Mesodermal cell (in vitro differentiated cells): ENCODE measurements at regions not wholly inside any gene's neighbourhood (a gene's known extent, or its start where the extent isn't known, plus 50 kb on each side); places are given as distances from the start of the nearest gene placed in this dataset.

Experiments used
- H3K27ac ChIP-seq: 2 replicates; pipeline ENCODE4 v1.7.0; 2013; ENCODE audit warnings: mild to moderate bottlenecking, low read depth, low read length, moderate library complexity; ENCODE audit not compliant: severe bottlenecking
- H3K36me3 ChIP-seq: 2 replicates; pipeline ENCODE4 v1.7.1; 2013; ENCODE audit warnings: mild to moderate bottlenecking, low read length, moderate library complexity; ENCODE audit not compliant: control insufficient read depth, insufficient read depth
- H3K4me1 ChIP-seq: one replicate; pipeline ENCODE4 v1.7.1; 2013; ENCODE audit warnings: mild to moderate bottlenecking, low read length; ENCODE audit not compliant: insufficient read depth, control insufficient read depth, poor library complexity, severe bottlenecking
- H3K4me3 ChIP-seq: 2 replicates; pipeline ENCODE4 v1.7.0; 2013; ENCODE audit warnings: low read length, control low read depth, mild to moderate bottlenecking; ENCODE audit not compliant: insufficient read depth, poor library complexity, severe bottlenecking; ENCODE audit errors: extremely low read depth
- H3K9me3 ChIP-seq: 2 replicates; pipeline ENCODE4 v1.7.1; 2013; ENCODE audit warnings: mild to moderate bottlenecking, low read length, moderate library complexity; ENCODE audit not compliant: control insufficient read depth
- WGBS, 2 experiments: methylation state at CpG; one replicate each; pipeline ENCODE4 v1.1.5; 2013; ENCODE audit warnings: missing lambda C conversion rate in 2 of 2; ENCODE audit not compliant: insufficient coverage in 2 of 2; 5-methylcytosine and 5-hydroxymethylcytosine counted together

GRCh38 chr11:27968461-27968860 is 139.5 kb downstream of the KIF18A start:
- no peak overlapping the region for H3K27ac ChIP-seq
- no peaks in the 10 kb centered on the region for H3K4me1 ChIP-seq
- H3K4me3 ChIP-seq, result no peak overlapping the region
- no peaks in the 10 kb centered on the region for H3K36me3 ChIP-seq
- H3K9me3 ChIP-seq, result no peaks in the 10 kb centered on the region
- WGBS, 2 experiments, result no CpG with 5 or more reads among the region's 2 CpGs

GRCh38 chr11:27965559-27965958 is 142.4 kb downstream of the KIF18A start:
- 84% methylated on average over 3 of the region's 3 CpGs; no CpG with 5 or more reads in 1 of the 2 experiments for WGBS, 2 experiments
- H3K9me3 ChIP-seq, result no peaks in the 10 kb centered on the region

GRCh38 chr11:27963370-27963769 is 144.6 kb downstream of the KIF18A start:
- Histone ChIP-seq H3K27ac (no peak overlapping the region), H3K9me3 (no peaks in the 10 kb centered on the region), H3K4me3 (no peak overlapping the region), H3K4me1 (no peaks in the 10 kb centered on the region), H3K36me3 (no peaks in the 10 kb centered on the region)
- WGBS, 2 experiments, result 92% methylated on average over 2 of the region's 2 CpGs; no CpG with 5 or more reads in 1 of the 2 experiments

More at GRCh38 chr11:27965559-27965958, 142.4 kb downstream of the KIF18A start:
- no peak overlapping the region for H3K4me3 ChIP-seq
- H3K36me3 ChIP-seq, result no peaks in the 10 kb centered on the region
- H3K4me1 ChIP-seq, result no peaks in the 10 kb centered on the region
- no peak overlapping the region for H3K27ac ChIP-seq

DNA sequence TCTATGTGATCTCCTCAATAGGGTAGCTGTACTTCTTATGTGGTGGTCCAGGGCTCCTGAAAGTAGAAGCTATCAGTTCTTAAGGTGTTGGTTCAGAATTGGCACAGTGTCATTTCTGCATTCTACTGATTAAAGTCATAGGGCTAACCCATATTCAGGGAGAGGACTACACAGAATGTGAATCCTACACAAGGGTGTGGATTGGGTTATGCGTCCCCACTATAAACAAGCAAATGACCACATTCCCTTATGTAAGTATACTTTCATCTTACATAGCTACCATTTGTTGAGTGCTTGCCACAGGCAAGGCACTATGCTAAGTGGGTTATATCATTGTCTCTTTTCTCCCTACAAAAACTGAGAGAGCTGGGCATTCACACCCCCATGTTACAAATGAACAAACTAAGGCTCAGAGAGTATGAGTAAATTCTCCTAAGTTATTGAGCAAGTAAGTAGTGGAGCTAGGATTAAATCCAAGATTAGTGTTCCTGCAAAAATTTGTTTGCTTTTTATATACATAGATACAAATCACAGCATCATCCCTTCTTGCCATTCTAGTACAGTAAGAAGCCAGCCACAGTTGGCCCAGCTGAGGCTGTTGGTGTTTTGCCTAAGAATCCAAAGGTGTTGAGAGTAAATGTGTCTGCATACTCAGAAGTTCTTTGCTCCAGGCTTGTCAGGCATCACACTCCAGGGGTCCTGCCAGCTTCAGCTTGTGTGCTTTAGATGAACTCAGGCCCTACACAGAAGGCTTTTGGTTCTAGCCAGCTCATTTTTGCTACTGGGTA is 157.8 kb downstream of the KIF18A start:
- Histone ChIP-seq H3K4me1 (no peaks in the 10 kb centered on the region), H3K4me3 (no peak overlapping the region), H3K36me3 (no peaks in the 10 kb centered on the region), H3K27ac (no peak overlapping the region), H3K9me3 (no peaks in the 10 kb centered on the region)
- no CpG with 5 or more reads among the region's 1 CpG for WGBS, 2 experiments

GRCh38 chr11:27945348-27945747 is 162.6 kb downstream of the KIF18A start:
- Histone ChIP-seq H3K4me1 (no peaks in the 10 kb centered on the region), H3K9me3 (no peaks in the 10 kb centered on the region)
- no CpG with 5 or more reads among the region's 1 CpG for WGBS, 2 experiments

DNA sequence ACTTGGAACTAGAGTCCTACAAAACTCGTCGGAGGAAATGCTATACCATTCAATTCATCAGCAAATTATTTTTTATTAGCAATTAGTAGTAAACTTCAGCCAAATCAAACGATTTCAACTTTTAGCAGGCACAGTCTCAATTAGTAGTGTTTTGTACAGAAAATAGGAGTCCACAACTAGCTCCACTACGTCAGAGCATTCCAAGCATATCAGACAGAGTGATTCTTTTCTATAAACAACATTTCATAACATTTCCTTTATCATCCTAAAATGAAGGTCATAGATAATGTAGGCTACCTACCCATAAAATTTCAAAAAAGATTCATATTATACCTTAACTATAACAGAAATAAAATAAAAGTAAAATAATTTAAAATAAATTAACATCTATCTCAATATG is 169.9 kb downstream of the KIF18A start:
- no peak overlapping the region for H3K27ac ChIP-seq
- H3K4me3 ChIP-seq, result no peak overlapping the region
- H3K4me1 ChIP-seq, result peaks cover 12% of the 10 kb centered on the region
- peaks cover 6% of the 10 kb centered on the region for H3K9me3 ChIP-seq
- no peaks in the 10 kb centered on the region for H3K36me3 ChIP-seq
- WGBS, 2 experiments, result 100% methylated on average over 2 of the region's 4 CpGs; no CpG with 5 or more reads in 1 of the 2 experiments

More at GRCh38 chr11:27945348-27945747, 162.6 kb downstream of the KIF18A start:
- Histone ChIP-seq H3K36me3 (no peaks in the 10 kb centered on the region), H3K27ac (no peak overlapping the region), H3K4me3 (no peak overlapping the region)

DNA sequence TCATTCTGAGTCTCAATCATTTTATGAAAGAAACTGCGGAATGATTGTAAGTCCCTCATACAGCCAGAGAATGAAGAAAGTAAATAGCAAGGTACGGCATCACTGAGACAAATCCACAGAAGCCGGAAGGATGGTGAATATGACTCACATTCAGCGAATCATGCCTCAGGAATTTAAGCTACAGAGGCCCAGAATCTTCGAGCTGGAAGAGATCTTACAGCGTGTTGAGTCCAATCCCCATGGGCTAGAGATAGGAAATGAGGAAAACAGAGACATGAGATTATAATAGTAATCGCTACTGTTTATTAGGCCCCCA is 173.2 kb downstream of the KIF18A start:
- peak overlapping the region; percentile 98 for H3K27ac ChIP-seq

GRCh38 chr11:27933992-27934829 is 173.7 kb downstream of the KIF18A start:
- Histone ChIP-seq H3K27ac (peak overlapping the region; percentile 98), H3K36me3 (no peaks in the 10 kb centered on the region), H3K4me3 (no peak overlapping the region), H3K4me1 (peaks cover 18% of the 10 kb centered on the region), H3K9me3 (peaks cover 6% of the 10 kb centered on the region)
- 61 to 63% methylated on average over 11 to 12 of the region's 13 CpGs for WGBS, 2 experiments

More for the DNA sequence above, 173.2 kb downstream of the KIF18A start:
- 48 to 70% methylated on average over 4 to 6 of the region's 7 CpGs for WGBS, 2 experiments
- Histone ChIP-seq H3K36me3 (no peaks in the 10 kb centered on the region), H3K9me3 (peaks cover 6% of the 10 kb centered on the region), H3K4me3 (no peak overlapping the region), H3K4me1 (peaks cover 18% of the 10 kb centered on the region)

DNA sequence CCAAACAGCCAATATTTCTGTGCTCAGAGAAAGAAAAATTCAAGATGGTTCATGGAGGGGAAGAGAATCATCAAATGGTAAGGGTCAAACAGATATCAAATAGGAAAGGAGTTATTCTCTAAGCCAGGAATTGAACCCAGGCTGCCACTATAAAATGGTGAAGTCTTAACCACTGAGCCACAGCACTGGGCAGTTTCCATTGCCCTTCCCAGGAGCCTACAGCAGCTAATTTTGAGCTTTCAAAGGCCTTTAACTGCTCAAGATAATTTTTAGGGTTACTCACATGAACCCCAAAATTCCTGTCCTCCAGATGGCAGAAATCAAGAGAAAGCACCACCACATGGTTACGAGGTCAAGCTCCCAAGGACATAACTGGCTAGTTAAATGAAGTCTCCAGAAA is 176.2 kb downstream of the KIF18A start:
- 100% methylated on average over 1 of the region's 1 CpG for WGBS, 2 experiments
- Histone ChIP-seq H3K36me3 (no peaks in the 10 kb centered on the region), H3K4me3 (no peak overlapping the region), H3K27ac (no peak overlapping the region), H3K4me1 (peaks cover 18% of the 10 kb centered on the region), H3K9me3 (no peaks in the 10 kb centered on the region)

- no CpG with 5 or more reads among the region's 1 CpG for WGBS, 2 experiments
These were observed 177.0 kb downstream of the KIF18A start for GRCh38 chr11:27930946-27931345.

More at GRCh38 chr11:27930946-27931345, 177.0 kb downstream of the KIF18A start:
- no peaks in the 10 kb centered on the region for H3K36me3 ChIP-seq
- no peak overlapping the region for H3K4me3 ChIP-seq
- H3K4me1 ChIP-seq, result peaks cover 21% of the 10 kb centered on the region
- no peak overlapping the region for H3K27ac ChIP-seq
- H3K9me3 ChIP-seq, result no peaks in the 10 kb centered on the region
